ENCODE measurements at regions not wholly inside any gene's neighbourhood (a gene's known extent, or its start where the extent isn't known, plus 50 kb on each side); places are given as distances from the start of the nearest gene placed in this dataset.

GRCh38 chr3:124078953-124079911 lies 87.3 kb upstream of the ROPN1 start:
- TF ChIP-seq CTCF (conservative IDR thresholded peaks at IDR 0.05; ENCODE audit: low read length) (peak; percentile 90), EZH2phosphoT487 (IDR thresholded peaks at IDR 0.05; ENCODE audit: borderline replicate concordance, low read depth, low read length) (no peak)

All from OCI-LY7 (cell line).